Ovary (tissue), 3 donors: ENCODE measurements at regions not wholly inside any gene's neighbourhood (a gene's known extent, or its start where the extent isn't known, plus 50 kb on each side); places are given as distances from the start of the nearest gene placed in this dataset.

Experiments used
- CTCF ChIP-seq, 3 donors: fragments of 450-650 bp in 2 of 3; fragments of 200-600 bp in 1 of 3; IDR thresholded peaks; one replicate each; pipeline versions ENCODE4 v1.5.1 to v1.8.0; 2016 to 2022; ENCODE audit warnings: antibody characterized with exemption in 3 of 3, mild to moderate bottlenecking in 1 of 3
- POLR2A ChIP-seq: fragments of 450-650 bp; IDR thresholded peaks from one replicate; pipeline ENCODE4 v1.6.1; 2017; ENCODE audit warnings: antibody characterized with exemption, mild to moderate bottlenecking, moderate library complexity
- donor health status: DM: no; HTN: no; CAD: no.

DNA sequence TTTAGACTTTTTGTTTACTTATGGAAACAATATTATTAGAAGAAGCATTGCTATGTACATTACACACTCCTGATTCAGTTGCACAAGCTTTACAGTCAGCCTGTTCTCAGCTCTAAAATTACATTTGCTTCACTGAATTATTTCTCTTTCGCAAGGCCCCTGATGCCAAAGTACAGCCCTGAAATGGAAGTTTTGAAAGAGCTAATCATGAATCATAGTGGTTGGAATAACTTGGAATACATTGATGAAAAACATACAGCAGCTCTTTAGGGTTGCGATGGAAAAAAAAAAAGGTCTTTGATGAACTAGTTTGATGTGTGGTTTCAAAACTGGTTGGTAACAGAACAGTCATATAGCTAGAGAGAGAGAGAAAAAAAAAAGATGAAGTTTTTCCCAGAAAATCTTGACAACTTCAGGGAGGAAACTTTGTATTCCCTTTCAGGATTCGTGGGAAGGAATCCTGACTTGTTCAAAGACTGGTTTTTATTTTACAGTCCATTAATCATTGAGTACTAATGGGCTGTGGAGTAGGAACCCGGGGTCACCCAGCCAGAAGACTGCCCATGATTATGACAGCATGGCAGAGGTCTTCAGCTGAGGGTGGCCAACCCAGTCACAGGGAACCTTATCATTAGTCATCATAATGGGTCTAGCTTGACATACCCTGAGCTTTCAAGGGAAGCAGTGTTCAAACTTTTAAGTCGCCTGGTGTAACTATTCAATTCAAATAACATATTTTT lies 460.1 kb downstream of the NAV3 start:
- TF ChIP-seq CTCF (IDR thresholded peaks at IDR 0.05) (no peak), POLR2A (no peak)
